Neural progenitor cell (in vitro differentiated cells): ENCODE measurements at regions not wholly inside any gene's neighbourhood (a gene's known extent, or its start where the extent isn't known, plus 50 kb on each side); places are given as distances from the start of the nearest gene placed in this dataset.

ENCODE experiments used
- DNase-seq: peaks from one replicate; pipeline ENCODE4 v3.0.0-alpha.2; 2016; ENCODE audit warnings: low spot score
- H2AFZ ChIP-seq: fragments of 200-600 bp; sonication (generic); replicated peaks from 2 replicates; pipeline ENCODE4 v1.6.1; 2016; ENCODE audit warnings: antibody characterized with exemption
- H3F3A ChIP-seq: fragments of 200-600 bp; sonication (generic); 2 replicates; pipeline ENCODE4 v1.6.1; 2016; ENCODE audit warnings: antibody characterized with exemption, low read depth
- H3K27ac ChIP-seq: fragments of 200-600 bp; sonication (generic); 2 replicates; pipeline ENCODE4 v1.5.1; 2016; ENCODE audit warnings: mild to moderate bottlenecking
- H3K27me3 ChIP-seq: fragments of 200-600 bp; sonication (generic); 2 replicates; pipeline ENCODE4 v1.6.1; 2016; ENCODE audit warnings: mild to moderate bottlenecking, moderate library complexity
- H3K36me3 ChIP-seq: fragments of 200-600 bp; sonication (generic); 2 replicates; pipeline ENCODE4 v1.5.1; 2016
- H3K4me1 ChIP-seq: fragments of 200-600 bp; sonication (generic); 2 replicates; pipeline ENCODE4 v1.6.1; 2016; ENCODE audit warnings: mixed run types
- H3K4me2 ChIP-seq: fragments of 200-600 bp; sonication (generic); 2 replicates; pipeline ENCODE4 v1.6.1; 2016
- H3K4me3 ChIP-seq: fragments of 200-600 bp; sonication (generic); 2 replicates; pipeline ENCODE4 v1.5.1; 2016
- H3K79me2 ChIP-seq: fragments of 200-600 bp; sonication (generic); 2 replicates; pipeline ENCODE4 v1.6.1; 2016; ENCODE audit warnings: low read depth
- H3K9ac ChIP-seq: fragments of 200-600 bp; sonication (generic); 2 replicates; pipeline ENCODE4 v1.6.1; 2016
- H3K9me3 ChIP-seq: fragments of 200-600 bp; sonication (generic); 2 replicates; pipeline ENCODE4 v1.5.1; 2016; ENCODE audit warnings: low read depth
- H4K20me1 ChIP-seq: fragments of 200-600 bp; sonication (generic); 2 replicates; pipeline ENCODE4 v1.6.1; 2016; ENCODE audit warnings: low read depth
- H3K27ac Mint-ChIP-seq: 3 replicates; pipeline ENCODE4 v1.8.0; 2021; ENCODE audit warnings: mixed read lengths
- H3K27me3 Mint-ChIP-seq: 2 replicates; pipeline ENCODE4 v1.8.0; 2022; ENCODE audit warnings: low read depth, mild to moderate bottlenecking, inconsistent platforms, moderate library complexity, mixed read lengths; ENCODE audit not compliant: insufficient read depth
- H3K36me3 Mint-ChIP-seq: 3 replicates; pipeline ENCODE4 v1.8.0; 2021; ENCODE audit warnings: mixed read lengths
- H3K4me1 Mint-ChIP-seq: 3 replicates; pipeline ENCODE4 v1.8.0; 2021; ENCODE audit warnings: mixed read lengths
- H3K4me3 Mint-ChIP-seq: 3 replicates; pipeline ENCODE4 v1.8.0; 2021; ENCODE audit warnings: mild to moderate bottlenecking, moderate library complexity, mixed read lengths
- H3K9me3 Mint-ChIP-seq: 3 replicates; pipeline ENCODE4 v1.8.0; 2020; ENCODE audit warnings: mixed read lengths
- CTCF ChIP-seq: fragments of 200-600 bp; sonication (generic); IDR thresholded peaks from 2 replicates; pipeline ENCODE4 v1.5.1; 2017; ENCODE audit warnings: antibody characterized with exemption, mild to moderate bottlenecking
- EZH2 ChIP-seq: fragments of 200-600 bp; sonication (generic); IDR thresholded peaks from 2 replicates; pipeline ENCODE4 v1.6.1; 2017; ENCODE audit warnings: antibody characterized with exemption, mild to moderate bottlenecking, moderate library complexity
- EZH2phosphoT487 ChIP-seq: fragments of 200-600 bp; sonication (generic); IDR thresholded peaks from 2 replicates; pipeline ENCODE4 v1.6.1; 2017; ENCODE audit warnings: antibody characterized with exemption

- no peaks in the 10 kb centered on the region for H3K4me1 ChIP-seq
- no peaks in the 10 kb centered on the region for H3K79me2 ChIP-seq
- no peaks in the 10 kb centered on the region for H3K9me3 ChIP-seq
- H4K20me1 ChIP-seq, result no peaks in the 10 kb centered on the region
- H2AFZ ChIP-seq, result no peak overlapping the region
- H3K36me3 Mint-ChIP-seq, result no peaks in the 10 kb centered on the region
- H3F3A ChIP-seq, result no peaks in the 10 kb centered on the region
- H3K27ac Mint-ChIP-seq, result no peak overlapping the region
- H3K27me3 Mint-ChIP-seq, result no peaks in the 10 kb centered on the region
- H3K4me1 Mint-ChIP-seq, result no peaks in the 10 kb centered on the region
- no peak overlapping the region for H3K4me2 ChIP-seq
- no peaks in the 10 kb centered on the region for H3K36me3 ChIP-seq
- H3K4me3 Mint-ChIP-seq, result no peak overlapping the region
- H3K9ac ChIP-seq, result no peak overlapping the region
- H3K27ac ChIP-seq, result no peak overlapping the region
- H3K4me3 ChIP-seq, result no peak overlapping the region
- DNase-seq, result no peak
- no peaks in the 10 kb centered on the region for H3K27me3 ChIP-seq
- TF ChIP-seq EZH2phosphoT487 (no peak), CTCF (no peak)
- peaks cover 10% of the 10 kb centered on the region for H3K9me3 Mint-ChIP-seq
These were observed 67.7 kb upstream of the RGS2 start for GRCh38 chr1:192741095-192741494.

- H3K27ac Mint-ChIP-seq, result no peak overlapping the region
- no peaks in the 10 kb centered on the region for H3K9me3 Mint-ChIP-seq
- H3K4me3 Mint-ChIP-seq, result no peak overlapping the region
- H3K36me3 Mint-ChIP-seq, result no peaks in the 10 kb centered on the region
- Histone ChIP-seq H4K20me1 (no peaks in the 10 kb centered on the region), H3K4me3 (no peak overlapping the region), H3K27me3 (no peaks in the 10 kb centered on the region), H3K9me3 (no peaks in the 10 kb centered on the region), H2AFZ (no peak overlapping the region), H3K79me2 (no peaks in the 10 kb centered on the region), H3K9ac (no peak overlapping the region), H3K36me3 (no peaks in the 10 kb centered on the region), H3K4me2 (no peak overlapping the region), H3K27ac (no peak overlapping the region), H3F3A (no peaks in the 10 kb centered on the region), H3K4me1 (no peaks in the 10 kb centered on the region)
- no peaks in the 10 kb centered on the region for H3K4me1 Mint-ChIP-seq
- DNase-seq, result no peak
- H3K27me3 Mint-ChIP-seq, result no peaks in the 10 kb centered on the region
- TF ChIP-seq CTCF, result no peak
- no peak for TF ChIP-seq EZH2phosphoT487
These were observed 61.5 kb upstream of the RGS2 start for GRCh38 chr1:192747301-192747700.

GRCh38 chr1:192747943-192748342 lies 60.9 kb upstream of the RGS2 start:
- Histone ChIP-seq H3K27ac (no peak overlapping the region), H3K4me3 (no peak overlapping the region), H3K4me2 (no peak overlapping the region), H4K20me1 (no peaks in the 10 kb centered on the region), H3K9ac (no peak overlapping the region), H3F3A (no peaks in the 10 kb centered on the region), H2AFZ (no peak overlapping the region), H3K36me3 (no peaks in the 10 kb centered on the region), H3K27me3 (no peaks in the 10 kb centered on the region), H3K4me1 (no peaks in the 10 kb centered on the region), H3K79me2 (no peaks in the 10 kb centered on the region), H3K9me3 (no peaks in the 10 kb centered on the region)
- H3K27me3 Mint-ChIP-seq, result no peaks in the 10 kb centered on the region
- H3K4me1 Mint-ChIP-seq, result no peaks in the 10 kb centered on the region
- H3K27ac Mint-ChIP-seq, result no peak overlapping the region
- no peak overlapping the region for H3K4me3 Mint-ChIP-seq
- TF ChIP-seq CTCF (no peak), EZH2phosphoT487 (no peak), EZH2 (no peak)
- H3K36me3 Mint-ChIP-seq, result no peaks in the 10 kb centered on the region
- no peaks in the 10 kb centered on the region for H3K9me3 Mint-ChIP-seq
- no peak for DNase-seq

GRCh38 chr1:192749349-192749748 lies 59.5 kb upstream of the RGS2 start:
- Histone ChIP-seq H3K4me3 (no peak overlapping the region), H3K27me3 (no peaks in the 10 kb centered on the region), H3F3A (no peaks in the 10 kb centered on the region), H3K79me2 (no peaks in the 10 kb centered on the region), H3K36me3 (no peaks in the 10 kb centered on the region), H3K27ac (no peak overlapping the region), H3K4me2 (no peak overlapping the region), H3K9me3 (no peaks in the 10 kb centered on the region), H3K4me1 (no peaks in the 10 kb centered on the region), H3K9ac (no peak overlapping the region), H4K20me1 (no peaks in the 10 kb centered on the region), H2AFZ (no peak overlapping the region)
- no peak for DNase-seq
- Mint-ChIP-seq H3K27ac (no peak overlapping the region), H3K27me3 (no peaks in the 10 kb centered on the region), H3K4me3 (no peak overlapping the region), H3K4me1 (no peaks in the 10 kb centered on the region), H3K9me3 (no peaks in the 10 kb centered on the region), H3K36me3 (no peaks in the 10 kb centered on the region)
- TF ChIP-seq EZH2 (no peak), EZH2phosphoT487 (no peak), CTCF (no peak)
